ENCODE measurements at regions not wholly inside any gene's neighbourhood (a gene's known extent, or its start where the extent isn't known, plus 50 kb on each side); places are given as distances from the start of the nearest gene placed in this dataset.

DNA sequence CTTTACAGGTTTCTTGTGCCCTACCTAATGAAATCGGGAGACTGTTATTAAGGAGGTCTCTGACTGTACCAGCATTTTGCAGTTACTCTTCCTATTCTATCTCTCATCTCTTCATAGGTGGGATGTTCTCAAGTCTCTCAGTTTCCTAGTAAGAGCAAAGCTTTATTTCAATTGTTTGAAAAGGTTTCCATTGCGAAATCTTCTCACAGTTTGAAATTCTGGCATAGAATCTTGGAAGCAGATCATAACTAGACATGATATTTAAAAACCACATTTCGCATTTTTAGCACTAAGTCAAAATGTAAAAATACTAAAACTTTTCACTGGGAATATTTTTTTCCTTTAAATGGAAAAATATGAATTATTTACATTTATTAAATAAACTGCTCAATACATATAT is 1311.4 kb downstream of the ROBO2 start:
- Histone ChIP-seq H3K36me3 (no peaks in the 10 kb centered on the region), H3K27ac (no peak overlapping the region), H3K4me3 (no peak overlapping the region), H3K27me3 (no peaks in the 10 kb centered on the region), H3K4me1 (no peaks in the 10 kb centered on the region), H3K9me3 (no peaks in the 10 kb centered on the region)
- intact Hi-C loops (cut with DNase I) = no loop called here
- WGBS, 2 donors = 78 to 81% methylated on average over 3 of the region's 3 CpGs
- no peak for DNase-seq
- TF ChIP-seq, protein P1, sequence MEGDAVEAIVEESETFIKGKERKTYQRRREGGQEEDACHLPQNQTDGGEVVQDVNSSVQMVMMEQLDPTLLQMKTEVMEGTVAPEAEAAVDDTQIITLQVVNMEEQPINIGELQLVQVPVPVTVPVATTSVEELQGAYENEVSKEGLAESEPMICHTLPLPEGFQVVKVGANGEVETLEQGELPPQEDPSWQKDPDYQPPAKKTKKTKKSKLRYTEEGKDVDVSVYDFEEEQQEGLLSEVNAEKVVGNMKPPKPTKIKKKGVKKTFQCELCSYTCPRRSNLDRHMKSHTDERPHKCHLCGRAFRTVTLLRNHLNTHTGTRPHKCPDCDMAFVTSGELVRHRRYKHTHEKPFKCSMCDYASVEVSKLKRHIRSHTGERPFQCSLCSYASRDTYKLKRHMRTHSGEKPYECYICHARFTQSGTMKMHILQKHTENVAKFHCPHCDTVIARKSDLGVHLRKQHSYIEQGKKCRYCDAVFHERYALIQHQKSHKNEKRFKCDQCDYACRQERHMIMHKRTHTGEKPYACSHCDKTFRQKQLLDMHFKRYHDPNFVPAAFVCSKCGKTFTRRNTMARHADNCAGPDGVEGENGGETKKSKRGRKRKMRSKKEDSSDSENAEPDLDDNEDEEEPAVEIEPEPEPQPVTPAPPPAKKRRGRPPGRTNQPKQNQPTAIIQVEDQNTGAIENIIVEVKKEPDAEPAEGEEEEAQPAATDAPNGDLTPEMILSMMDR (IDR thresholded peaks at IDR 0.05) = no peak
- TF ChIP-seq POLR2A (IDR thresholded peaks at IDR 0.05) = no peak

DNA sequence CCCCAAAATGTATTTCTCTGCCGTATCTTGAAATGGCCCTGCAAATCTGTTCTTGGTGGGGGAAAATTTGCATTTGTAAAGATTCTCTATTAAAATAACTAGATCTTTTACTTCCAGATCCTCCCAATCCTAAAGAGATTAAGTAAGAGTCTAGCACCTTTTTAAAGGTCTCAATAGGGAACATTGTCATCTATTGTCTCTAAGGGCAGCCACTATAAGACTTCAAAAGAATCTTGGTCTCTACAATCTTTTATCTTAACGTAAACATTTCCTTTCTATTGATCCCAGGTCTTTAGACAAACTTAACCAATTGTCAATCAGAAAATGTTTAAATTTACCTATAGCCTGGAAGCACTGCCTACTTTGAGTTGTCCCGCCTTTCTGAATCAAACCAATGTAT is 1313.3 kb downstream of the ROBO2 start:
- H3K9me3 ChIP-seq = no peaks in the 10 kb centered on the region
- intact Hi-C loops (cut with DNase I) = no loop called here
- no peaks in the 10 kb centered on the region for H3K4me1 ChIP-seq
- no peaks in the 10 kb centered on the region for H3K36me3 ChIP-seq
- H3K27ac ChIP-seq = no peak overlapping the region
- no peaks in the 10 kb centered on the region for H3K27me3 ChIP-seq
- 92% methylated on average over 3 of the region's 3 CpGs for WGBS, 2 donors
- no peak for DNase-seq
- TF ChIP-seq, protein P1 (IDR thresholded peaks at IDR 0.05) = no peak
- H3K4me3 ChIP-seq = no peak overlapping the region

DNA sequence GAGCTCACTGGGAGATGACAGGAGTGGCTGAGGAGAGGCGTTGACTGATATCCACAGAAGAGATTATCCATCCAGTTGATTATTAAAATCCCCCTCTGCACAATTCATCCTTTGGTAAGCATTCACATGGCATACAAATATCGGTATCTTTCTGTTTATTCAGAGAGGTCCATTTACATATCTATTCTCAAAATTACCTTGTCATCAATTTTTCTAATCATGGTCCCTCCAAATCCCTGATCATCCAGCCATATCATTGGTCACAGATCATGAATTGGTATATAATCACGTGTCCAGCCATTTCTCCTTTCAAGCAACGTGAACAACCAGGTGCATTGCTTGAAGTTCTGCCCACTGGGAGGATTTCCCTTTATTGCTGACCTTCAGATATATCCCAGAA is 1321.0 kb downstream of the ROBO2 start:
- Histone ChIP-seq H3K27ac (no peak overlapping the region), H3K9me3 (no peaks in the 10 kb centered on the region), H3K4me3 (no peak overlapping the region), H3K27me3 (no peaks in the 10 kb centered on the region), H3K36me3 (no peaks in the 10 kb centered on the region), H3K4me1 (no peaks in the 10 kb centered on the region)
- no peak for TF ChIP-seq POLR2A (IDR thresholded peaks at IDR 0.05)
- TF ChIP-seq, protein P1 (IDR thresholded peaks at IDR 0.05) = no peak
- WGBS, 2 donors = 79 to 86% methylated on average over 4 of the region's 4 CpGs
- no peak for DNase-seq
- intact Hi-C loops (cut with DNase I) = no loop called here

DNA sequence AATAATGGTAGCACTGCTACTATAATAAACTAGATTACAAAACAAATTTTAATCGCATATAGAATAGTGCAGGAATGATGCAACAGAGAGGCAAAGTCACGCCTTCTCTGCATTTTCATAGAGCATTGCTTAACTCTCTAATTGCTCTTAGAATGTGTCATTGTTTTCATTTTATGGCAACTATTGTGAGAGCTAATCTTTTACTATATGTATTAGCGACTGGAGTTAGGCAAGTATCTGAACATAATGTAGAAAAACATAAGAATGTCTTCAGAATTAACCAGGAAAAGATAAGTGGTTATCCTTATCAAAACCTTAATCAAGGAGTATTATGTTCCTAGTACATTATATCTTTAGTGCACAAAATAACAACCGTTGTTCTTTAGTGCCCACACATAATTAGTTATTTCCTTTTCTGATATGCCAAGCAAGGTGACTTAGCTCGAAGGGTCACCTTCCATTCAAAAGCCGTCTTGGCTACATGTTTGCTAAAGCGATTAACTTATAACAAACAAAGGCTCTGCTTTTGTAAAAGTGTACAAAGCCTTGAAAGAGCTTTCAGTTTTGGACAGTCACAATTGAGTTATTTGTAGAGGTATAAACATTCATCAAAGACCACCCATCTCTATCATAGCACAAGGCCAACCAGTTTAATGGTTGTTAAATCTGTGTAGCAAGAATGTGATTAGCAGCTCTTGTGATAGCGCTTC is 1328.9 kb downstream of the ROBO2 start:
- intact Hi-C loops (cut with DNase I) = no loop called here
- H3K27me3 ChIP-seq = no peaks in the 10 kb centered on the region
- H3K4me3 ChIP-seq = no peak overlapping the region
- no peak overlapping the region for H3K27ac ChIP-seq
- TF ChIP-seq POLR2A (IDR thresholded peaks at IDR 0.05) = no peak
- TF ChIP-seq, protein P1 (IDR thresholded peaks at IDR 0.05) = no peak
- no peaks in the 10 kb centered on the region for H3K36me3 ChIP-seq
- H3K4me1 ChIP-seq = peaks cover 0 to 8% (median 0%) of the 10 kb centered on the region in 3 donors
- no peak for DNase-seq
- 49 to 58% methylated on average over 8 of the region's 8 CpGs for WGBS, 2 donors
- no peaks in the 10 kb centered on the region for H3K9me3 ChIP-seq

DNA sequence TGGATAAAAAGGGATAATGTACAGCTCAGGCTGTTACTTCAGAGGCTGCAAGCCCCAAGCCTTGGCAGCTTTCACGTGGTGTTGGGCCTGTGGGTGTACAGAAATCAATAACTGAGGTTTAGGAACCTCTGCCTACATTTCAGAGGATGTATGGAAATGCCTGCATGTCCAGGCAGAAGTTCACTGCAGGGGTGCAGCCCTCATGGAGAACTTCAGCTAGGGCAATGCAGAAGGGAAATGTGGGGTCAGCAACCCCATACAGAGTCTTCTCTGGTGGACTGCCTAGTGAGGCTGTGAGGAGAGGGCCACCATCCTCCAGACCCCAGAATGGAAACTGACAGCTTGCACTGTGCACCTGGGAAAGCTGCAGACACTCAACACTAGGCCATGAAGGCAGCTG is 1350.3 kb downstream of the ROBO2 start:
- peaks cover 0 to 20% (median 12%) of the 10 kb centered on the region in 3 donors for H3K9me3 ChIP-seq
- DNase-seq = no peak
- no peak overlapping the region for H3K27ac ChIP-seq
- no peaks in the 10 kb centered on the region for H3K4me1 ChIP-seq
- TF ChIP-seq, protein P1 (IDR thresholded peaks at IDR 0.05) = no peak
- no peak for TF ChIP-seq POLR2A (IDR thresholded peaks at IDR 0.05)
- no peaks in the 10 kb centered on the region for H3K36me3 ChIP-seq
- intact Hi-C loops (cut with DNase I) = no loop called here
- no peak overlapping the region for H3K4me3 ChIP-seq
- H3K27me3 ChIP-seq = no peaks in the 10 kb centered on the region
- WGBS, 2 donors = 50% methylated on average over 1 of the region's 1 CpG; no CpG with 5 or more reads in 1 of the 2 donors

Measured in esophagus squamous epithelium (tissue), 5 donors.